ENCODE measurements at regions not wholly inside any gene's neighbourhood (a gene's known extent, or its start where the extent isn't known, plus 50 kb on each side); places are given as distances from the start of the nearest gene placed in this dataset.

DNA sequence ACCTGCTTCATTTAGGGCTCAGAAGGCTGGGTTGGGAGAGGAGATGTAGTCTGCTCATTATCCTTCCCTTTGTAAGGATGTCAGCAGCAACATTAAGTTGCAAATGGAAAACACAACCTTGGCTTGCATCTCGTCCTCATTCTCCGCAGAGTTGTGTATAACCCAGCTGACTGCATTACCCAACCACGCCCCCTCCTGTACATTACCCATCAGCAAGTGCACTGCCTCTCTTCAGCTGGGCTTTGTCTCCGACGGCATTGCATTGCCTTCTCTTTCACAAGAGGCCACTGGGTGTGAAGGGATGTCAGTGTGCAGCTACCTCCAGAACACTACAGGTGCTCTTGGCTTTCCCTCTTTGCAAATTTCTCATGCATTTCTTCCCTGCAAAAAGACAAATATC is 128.7 kb upstream of the TSHZ2 start:
- no peaks in the 10 kb centered on the region for H3K9me3 Mint-ChIP-seq (ENCODE audit: insufficient read depth)
- ATAC-seq (ENCODE audit: low read depth) (no peak), DNase-seq (no peak)
- ChIA-PET CTCF (no interaction called here), POLR2A (no interaction called here)
- H4K20me1 ChIP-seq (ENCODE audit: control insufficient read depth, insufficient read depth, low read length, poor library complexity, severe bottlenecking): no peaks in the 10 kb centered on the region
- H3K9me3 ChIP-seq (ENCODE audit: control extremely low read depth in 1 of 3, control insufficient read depth in 2 of 3, insufficient read depth in 1 of 3, low read length in 2 of 3): no peaks in the 10 kb centered on the region
- TF ChIP-seq CTCF (IDR thresholded peaks at IDR 0.05) (no peak), EZH2 (IDR thresholded peaks at IDR 0.05; ENCODE audit: borderline replicate concordance, insufficient read depth, low read depth, low read length, poor library complexity, severe bottlenecking) (no peak)
- peaks cover 0 to 6% (median 3%) of the 10 kb centered on the region in 4 experiments for H3K27me3 ChIP-seq (replicated peaks in 1 of 4; ENCODE audit: control extremely low read depth in 1 of 4, control insufficient read depth in 3 of 4, insufficient read depth in 4 of 4, low read length in 3 of 4)
- H3K4me3 Mint-ChIP-seq: no peak overlapping the region
- no peak overlapping the region for H3K4me3 ChIP-seq (ENCODE audit: control extremely low read depth in 1 of 5, extremely low read depth in 1 of 5, insufficient read depth in 1 of 5, low read depth in 2 of 5, low read length in 4 of 5)
- H3K79me2 ChIP-seq (ENCODE audit: control insufficient read depth, insufficient read depth, low read length): no peaks in the 10 kb centered on the region
- no peak overlapping the region for H2AFZ ChIP-seq (ENCODE audit: insufficient read depth, low read depth, low read length, poor library complexity, severe bottlenecking)
- intact Hi-C loops (cut with micrococcal nuclease): no loop called here
- H3K4me2 ChIP-seq (replicated peaks; ENCODE audit: low read depth, low read length, poor library complexity, severe bottlenecking): no peak overlapping the region
- H3K4me1 Mint-ChIP-seq: no peaks in the 10 kb centered on the region
- peaks cover 28% of the 10 kb centered on the region for H3K27me3 Mint-ChIP-seq
- H3K4me1 ChIP-seq (ENCODE audit: control insufficient read depth in 2 of 2, insufficient read depth in 2 of 2, low read length in 2 of 2): no peaks in the 10 kb centered on the region
- H3K27ac Mint-ChIP-seq: no peak overlapping the region
- no peaks in the 10 kb centered on the region for H3K36me3 ChIP-seq (replicated peaks in 1 of 2; ENCODE audit: control extremely low read depth in 1 of 2, control insufficient read depth in 1 of 2, extremely low read depth in 1 of 2, insufficient read depth in 2 of 2, low read length in 1 of 2)
- whole genome bisulfite sequencing (ENCODE audit: insufficient coverage): 81% methylated on average over 2 of the region's 5 CpGs
- no peak overlapping the region for H3K9ac ChIP-seq (ENCODE audit: low read length)
- H3K27ac ChIP-seq (ENCODE audit: low read length in 2 of 2): no peak overlapping the region

- POLR2A ChIA-PET: no interaction called here
- H3K9me3 ChIP-seq (ENCODE audit: control extremely low read depth in 1 of 3, control insufficient read depth in 2 of 3, insufficient read depth in 1 of 3, low read length in 2 of 3): peaks cover 0 to 1% (median 0%) of the 10 kb centered on the region in 3 donors
- H3K4me2 ChIP-seq (replicated peaks; ENCODE audit: low read depth, low read length, poor library complexity, severe bottlenecking): no peak overlapping the region
- TF ChIP-seq CTCF (IDR thresholded peaks at IDR 0.05) (no peak), EZH2 (IDR thresholded peaks at IDR 0.05; ENCODE audit: borderline replicate concordance, insufficient read depth, low read depth, low read length, poor library complexity, severe bottlenecking) (no peak)
- intact Hi-C loops (cut with micrococcal nuclease): no loop called here
- no peaks in the 10 kb centered on the region for H3K9me3 Mint-ChIP-seq (ENCODE audit: insufficient read depth)
- H3K27me3 ChIP-seq (replicated peaks in 1 of 4; ENCODE audit: control extremely low read depth in 1 of 4, control insufficient read depth in 3 of 4, insufficient read depth in 4 of 4, low read length in 3 of 4): peaks cover 0 to 6% (median 3%) of the 10 kb centered on the region in 4 experiments
- no peaks in the 10 kb centered on the region for H3K4me1 ChIP-seq (ENCODE audit: control insufficient read depth in 2 of 2, insufficient read depth in 2 of 2, low read length in 2 of 2)
- no peak overlapping the region for H2AFZ ChIP-seq (ENCODE audit: insufficient read depth, low read depth, low read length, poor library complexity, severe bottlenecking)
- H3K27me3 Mint-ChIP-seq: peaks cover 19% of the 10 kb centered on the region
- ATAC-seq (ENCODE audit: low read depth) (no peak), DNase-seq (no peak)
- no peak overlapping the region for H3K4me3 ChIP-seq (ENCODE audit: control extremely low read depth in 1 of 5, extremely low read depth in 1 of 5, insufficient read depth in 1 of 5, low read depth in 2 of 5, low read length in 4 of 5)
- H3K27ac Mint-ChIP-seq: no peak overlapping the region
- CTCF ChIA-PET: no interaction called here
- no peaks in the 10 kb centered on the region for H4K20me1 ChIP-seq (ENCODE audit: control insufficient read depth, insufficient read depth, low read length, poor library complexity, severe bottlenecking)
- H3K27ac ChIP-seq (ENCODE audit: low read length in 2 of 2): no peak overlapping the region
- H3K4me3 Mint-ChIP-seq: no peak overlapping the region
- no peaks in the 10 kb centered on the region for H3K4me1 Mint-ChIP-seq
- no peaks in the 10 kb centered on the region for H3K79me2 ChIP-seq (ENCODE audit: control insufficient read depth, insufficient read depth, low read length)
- no peak overlapping the region for H3K9ac ChIP-seq (ENCODE audit: low read length)
- H3K36me3 ChIP-seq (replicated peaks in 1 of 2; ENCODE audit: control extremely low read depth in 1 of 2, control insufficient read depth in 1 of 2, extremely low read depth in 1 of 2, insufficient read depth in 2 of 2, low read length in 1 of 2): no peaks in the 10 kb centered on the region
- 89% methylated on average over 3 of the region's 3 CpGs for WGBS (ENCODE audit: insufficient coverage)
These were observed 131.2 kb upstream of the TSHZ2 start for GRCh38 chr20:52841003-52841402.
